Testis (tissue), 2 donors: ENCODE measurements at regions not wholly inside any gene's neighbourhood (a gene's known extent, or its start where the extent isn't known, plus 50 kb on each side); places are given as distances from the start of the nearest gene placed in this dataset.
"Not testable (repeated sequence)": the region's sequence is repeated elsewhere in the genome, so short reads cannot be mapped to it uniquely, and the experiment has no call there.

Experiments used
- DNase-seq: peaks from one replicate; pipeline ENCODE4 v3.0.0-alpha.2; 2019
- H3K27ac ChIP-seq, 2 donors: fragments of 200-600 bp; sonication (generic); one replicate each; pipeline ENCODE4 v1.5.1; 2019
- H3K27me3 ChIP-seq: fragments of 200-600 bp; sonication (generic); one replicate; pipeline ENCODE4 v1.5.1; 2019
- H3K36me3 ChIP-seq: fragments of 200-600 bp; sonication (generic); one replicate; pipeline ENCODE4 v1.5.1; 2017; ENCODE audit warnings: low read depth; ENCODE audit errors: missing control alignments
- H3K4me1 ChIP-seq: fragments of 200-600 bp; sonication (generic); one replicate; pipeline ENCODE4 v1.5.1; 2019
- H3K4me3 ChIP-seq, 2 donors: fragments of 200-600 bp; sonication (generic); one replicate each; pipeline ENCODE4 v1.5.1; 2017 to 2019
- H3K9me3 ChIP-seq: fragments of 200-600 bp; sonication (generic); one replicate; pipeline ENCODE4 v1.5.1; 2017
- POLR2A ChIP-seq: fragments of 450-650 bp; IDR thresholded peaks from one replicate; pipeline ENCODE4 v1.6.1; 2017; ENCODE audit warnings: antibody characterized with exemption, mild to moderate bottlenecking, moderate library complexity
- WGBS, 2 donors: methylation state at CpG; one replicate each; pipeline ENCODE4 v1.1.5; 2018; 5-methylcytosine and 5-hydroxymethylcytosine counted together
- intact Hi-C: fragments of 100-400 bp; cut with DNase I; formaldehyde crosslinking; loops from one replicate; pipeline ENCODE4 v1.15.1; 2023; ENCODE audit warnings: low total_unique reads
- TF ChIP-seq, protein P1 (sequence below), 3 experiments: fragments of 450-650 bp in 2 of 3; fragments of 200-600 bp in 1 of 3; sonication (generic) in 1 of 3; IDR thresholded peaks; one replicate each; pipeline ENCODE4 v1.5.1; 2016 to 2019; ENCODE audit warnings: antibody characterized with exemption in 3 of 3, mild to moderate bottlenecking in 2 of 3, moderate library complexity in 1 of 3

DNA sequence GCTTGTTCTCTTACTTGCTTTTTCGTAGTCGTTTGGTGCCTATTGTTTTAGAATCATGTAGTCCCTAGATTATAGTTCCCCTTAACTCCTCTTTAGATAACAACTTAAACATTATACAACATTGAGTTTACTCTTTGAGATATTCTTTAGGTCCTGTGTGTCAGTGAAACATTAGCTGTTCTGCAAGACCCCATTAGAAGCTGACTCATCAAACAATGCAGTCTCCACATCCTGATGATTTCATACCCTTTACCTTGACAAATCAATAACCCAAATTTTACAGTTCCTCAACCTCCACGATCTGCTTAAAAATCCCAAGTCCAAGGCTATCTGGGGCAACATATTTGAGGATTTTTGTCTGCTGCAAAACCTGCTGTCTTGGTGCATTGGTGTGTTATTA, 582.9 kb downstream of the NSUN3 start:
- Histone ChIP-seq H3K9me3 (no peaks in the 10 kb centered on the region), H3K27ac (no peak overlapping the region), H3K27me3 (no peaks in the 10 kb centered on the region), H3K4me3 (no peak overlapping the region), H3K36me3 (no peaks in the 10 kb centered on the region), H3K4me1 (no peaks in the 10 kb centered on the region)
- 44 to 52% methylated on average over 3 of the region's 3 CpGs for WGBS, 2 donors
- intact Hi-C loops: no loop called here
- DNase-seq: no peak
- TF ChIP-seq, protein P1, sequence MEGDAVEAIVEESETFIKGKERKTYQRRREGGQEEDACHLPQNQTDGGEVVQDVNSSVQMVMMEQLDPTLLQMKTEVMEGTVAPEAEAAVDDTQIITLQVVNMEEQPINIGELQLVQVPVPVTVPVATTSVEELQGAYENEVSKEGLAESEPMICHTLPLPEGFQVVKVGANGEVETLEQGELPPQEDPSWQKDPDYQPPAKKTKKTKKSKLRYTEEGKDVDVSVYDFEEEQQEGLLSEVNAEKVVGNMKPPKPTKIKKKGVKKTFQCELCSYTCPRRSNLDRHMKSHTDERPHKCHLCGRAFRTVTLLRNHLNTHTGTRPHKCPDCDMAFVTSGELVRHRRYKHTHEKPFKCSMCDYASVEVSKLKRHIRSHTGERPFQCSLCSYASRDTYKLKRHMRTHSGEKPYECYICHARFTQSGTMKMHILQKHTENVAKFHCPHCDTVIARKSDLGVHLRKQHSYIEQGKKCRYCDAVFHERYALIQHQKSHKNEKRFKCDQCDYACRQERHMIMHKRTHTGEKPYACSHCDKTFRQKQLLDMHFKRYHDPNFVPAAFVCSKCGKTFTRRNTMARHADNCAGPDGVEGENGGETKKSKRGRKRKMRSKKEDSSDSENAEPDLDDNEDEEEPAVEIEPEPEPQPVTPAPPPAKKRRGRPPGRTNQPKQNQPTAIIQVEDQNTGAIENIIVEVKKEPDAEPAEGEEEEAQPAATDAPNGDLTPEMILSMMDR (IDR thresholded peaks at IDR 0.05): no peak
- no peak for TF ChIP-seq POLR2A

DNA sequence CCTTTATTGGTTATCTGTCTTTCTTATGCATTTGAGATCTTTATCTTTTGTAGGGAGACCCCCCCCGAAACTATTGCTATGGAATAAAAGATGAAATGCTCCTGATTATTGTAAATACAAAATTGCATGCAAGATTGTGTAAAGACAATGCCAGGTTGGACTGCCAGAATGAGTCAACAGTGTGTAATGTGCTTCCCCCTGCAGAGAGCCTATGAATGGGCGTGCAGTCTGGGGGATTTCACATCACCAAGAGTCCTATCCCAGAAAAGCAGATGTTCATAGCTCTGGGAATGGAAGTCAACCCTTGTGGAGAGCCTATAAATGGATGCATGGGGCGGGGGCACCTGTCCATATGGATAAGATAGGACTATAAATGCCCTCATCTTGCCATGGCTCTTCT, 584.3 kb downstream of the NSUN3 start:
- no peaks in the 10 kb centered on the region for H3K36me3 ChIP-seq
- no peak overlapping the region for H3K27ac ChIP-seq
- no peaks in the 10 kb centered on the region for H3K4me1 ChIP-seq
- TF ChIP-seq, protein P1 (IDR thresholded peaks at IDR 0.05): no peak
- no peak for TF ChIP-seq POLR2A
- H3K27me3 ChIP-seq: no peaks in the 10 kb centered on the region
- 79 to 83% methylated on average over 3 of the region's 3 CpGs for WGBS, 2 donors
- no peaks in the 10 kb centered on the region for H3K9me3 ChIP-seq
- no peak overlapping the region for H3K4me3 ChIP-seq
- intact Hi-C loops: no loop called here
- no peak for DNase-seq

DNA sequence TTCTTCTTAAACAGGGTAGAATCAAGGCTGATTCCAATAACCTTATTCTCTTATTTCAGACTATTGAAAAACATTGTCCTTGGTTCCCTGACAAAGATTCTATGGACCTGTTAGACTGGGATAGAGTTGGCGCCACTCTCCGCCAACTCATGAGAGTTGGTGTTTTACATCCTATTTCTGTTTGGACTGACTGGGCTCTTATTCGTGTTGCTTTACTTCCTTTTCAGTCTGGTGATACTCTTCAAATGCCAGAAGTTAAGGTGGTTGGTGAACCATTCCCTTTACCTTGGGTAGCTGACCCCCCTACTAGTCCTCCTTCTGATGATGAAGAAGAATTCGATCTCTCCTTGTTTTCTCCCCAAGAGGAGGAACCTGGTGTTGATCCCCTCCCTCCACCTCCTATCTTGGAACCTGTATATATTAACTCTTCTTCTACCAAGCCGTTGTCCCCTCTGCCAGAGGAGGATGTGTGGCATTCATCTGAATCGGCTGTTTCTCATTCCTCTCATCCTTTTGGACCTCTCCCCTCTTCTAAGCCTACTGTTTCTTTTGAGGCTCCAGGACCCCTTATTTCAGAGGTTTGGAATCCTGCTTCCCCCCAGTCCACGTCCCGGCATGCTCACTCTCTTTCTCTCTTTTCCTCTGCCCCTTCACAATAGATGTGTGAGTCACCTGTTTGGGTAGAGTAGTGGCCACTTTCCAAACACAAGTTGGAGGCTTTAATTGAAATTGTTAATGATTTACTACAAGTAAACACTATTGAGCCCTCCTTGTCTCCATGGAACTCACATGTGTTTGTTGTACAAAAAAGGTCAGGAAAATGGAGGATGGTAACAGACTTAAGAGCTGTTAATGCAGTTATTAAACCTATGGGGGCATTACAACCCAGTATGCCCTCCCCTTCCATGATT, 585.7 kb downstream of the NSUN3 start:
- H3K36me3 ChIP-seq, H3K4me3 ChIP-seq, H3K9me3 ChIP-seq, H3K27ac ChIP-seq, DNase-seq, H3K27me3 ChIP-seq, intact Hi-C loops, H3K4me1 ChIP-seq: not testable (repeated sequence)
- WGBS, 2 donors: 90 to 92% methylated on average over 8 of the region's 8 CpGs

- 43 to 87% methylated on average over 1 to 2 of the region's 2 CpGs for WGBS, 2 donors
- no peaks in the 10 kb centered on the region for H3K36me3 ChIP-seq
- intact Hi-C loops: no loop called here
- DNase-seq: no peak
- no peaks in the 10 kb centered on the region for H3K4me1 ChIP-seq
- no peak overlapping the region for H3K4me3 ChIP-seq
- no peaks in the 10 kb centered on the region for H3K9me3 ChIP-seq
- TF ChIP-seq, protein P1 (IDR thresholded peaks at IDR 0.05): no peak
- no peak for TF ChIP-seq POLR2A
- H3K27me3 ChIP-seq: no peaks in the 10 kb centered on the region
- no peak overlapping the region for H3K27ac ChIP-seq
Measured at GRCh38 chr3:94654096-94654495, 591.2 kb downstream of the NSUN3 start.

DNA sequence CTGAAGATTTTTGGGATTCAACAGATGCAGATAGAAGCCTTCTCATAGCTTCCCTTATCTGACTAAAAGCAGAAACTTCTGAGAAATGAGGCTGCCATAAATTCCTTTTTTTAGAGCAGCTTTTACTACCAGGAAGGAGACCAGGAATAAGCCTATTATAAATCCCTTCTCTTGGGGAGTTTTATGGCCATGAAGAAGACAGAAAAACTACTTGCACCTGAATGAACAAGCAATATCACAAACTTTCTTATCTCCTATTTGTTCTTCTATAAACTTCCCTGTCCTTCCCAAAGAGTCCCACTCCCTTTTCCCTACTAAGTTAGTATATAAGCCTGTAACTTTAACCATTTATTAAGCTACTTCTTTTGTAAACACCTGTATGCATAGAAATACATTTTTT, 603.1 kb downstream of the NSUN3 start:
- TF ChIP-seq, protein P1 (IDR thresholded peaks at IDR 0.05): no peak
- TF ChIP-seq POLR2A: no peak

More for the DNA sequence above, 603.1 kb downstream of the NSUN3 start:
- DNase-seq: no peak
- Histone ChIP-seq H3K27me3 (no peaks in the 10 kb centered on the region), H3K4me3 (no peak overlapping the region), H3K36me3 (no peaks in the 10 kb centered on the region), H3K4me1 (no peaks in the 10 kb centered on the region), H3K9me3 (no peaks in the 10 kb centered on the region), H3K27ac (no peak overlapping the region)
- intact Hi-C loops: no loop called here
